Fibroblast of pulmonary artery (primary cell): ENCODE measurements at regions not wholly inside any gene's neighbourhood (a gene's known extent, or its start where the extent isn't known, plus 50 kb on each side); places are given as distances from the start of the nearest gene placed in this dataset.
A peak's percentile ranks its signal among the peaks of the same experiment; 100 is the strongest.

Experiments
- DNase-seq: peaks from one replicate; pipeline ENCODE4 v3.0.0-alpha.2; 2010; ENCODE audit warnings: low read depth
- H3K4me3 ChIP-seq: replicated peaks from 2 replicates; pipeline ENCODE4 v1.5.1; 2011; ENCODE audit warnings: low read depth, mild to moderate bottlenecking, control low read depth, low read length, moderate library complexity
- TF ChIP-seq, protein P1 (sequence below): IDR thresholded peaks from 2 replicates; pipeline ENCODE4 v1.5.1; 2011; ENCODE audit warnings: mild to moderate bottlenecking, control low read depth, low read length, inconsistent platforms; ENCODE audit errors: missing control alignments

DNA sequence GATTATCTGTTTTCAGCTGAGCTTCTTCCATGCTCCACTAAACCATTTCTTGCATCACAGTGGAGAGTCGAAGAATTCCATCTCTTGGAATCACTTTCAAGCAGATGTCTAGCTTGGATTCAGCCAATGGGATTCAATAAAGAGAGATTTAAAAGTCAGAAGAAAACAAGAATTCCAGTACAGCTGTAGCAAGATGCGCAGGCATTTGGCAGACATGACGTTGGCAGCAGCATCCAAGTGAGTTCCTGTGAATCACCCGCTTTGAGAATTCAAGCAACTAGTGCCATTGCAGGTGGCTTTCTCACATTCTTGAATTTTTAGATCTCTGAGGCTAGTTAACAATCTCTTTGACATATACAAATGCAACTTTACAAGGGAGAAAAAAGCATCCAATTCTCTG lies 467.0 kb downstream of the CDH10 start:
- no peak overlapping the region for H3K4me3 ChIP-seq
- no peak for DNase-seq
- TF ChIP-seq, protein P1, sequence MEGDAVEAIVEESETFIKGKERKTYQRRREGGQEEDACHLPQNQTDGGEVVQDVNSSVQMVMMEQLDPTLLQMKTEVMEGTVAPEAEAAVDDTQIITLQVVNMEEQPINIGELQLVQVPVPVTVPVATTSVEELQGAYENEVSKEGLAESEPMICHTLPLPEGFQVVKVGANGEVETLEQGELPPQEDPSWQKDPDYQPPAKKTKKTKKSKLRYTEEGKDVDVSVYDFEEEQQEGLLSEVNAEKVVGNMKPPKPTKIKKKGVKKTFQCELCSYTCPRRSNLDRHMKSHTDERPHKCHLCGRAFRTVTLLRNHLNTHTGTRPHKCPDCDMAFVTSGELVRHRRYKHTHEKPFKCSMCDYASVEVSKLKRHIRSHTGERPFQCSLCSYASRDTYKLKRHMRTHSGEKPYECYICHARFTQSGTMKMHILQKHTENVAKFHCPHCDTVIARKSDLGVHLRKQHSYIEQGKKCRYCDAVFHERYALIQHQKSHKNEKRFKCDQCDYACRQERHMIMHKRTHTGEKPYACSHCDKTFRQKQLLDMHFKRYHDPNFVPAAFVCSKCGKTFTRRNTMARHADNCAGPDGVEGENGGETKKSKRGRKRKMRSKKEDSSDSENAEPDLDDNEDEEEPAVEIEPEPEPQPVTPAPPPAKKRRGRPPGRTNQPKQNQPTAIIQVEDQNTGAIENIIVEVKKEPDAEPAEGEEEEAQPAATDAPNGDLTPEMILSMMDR: no peak

DNA sequence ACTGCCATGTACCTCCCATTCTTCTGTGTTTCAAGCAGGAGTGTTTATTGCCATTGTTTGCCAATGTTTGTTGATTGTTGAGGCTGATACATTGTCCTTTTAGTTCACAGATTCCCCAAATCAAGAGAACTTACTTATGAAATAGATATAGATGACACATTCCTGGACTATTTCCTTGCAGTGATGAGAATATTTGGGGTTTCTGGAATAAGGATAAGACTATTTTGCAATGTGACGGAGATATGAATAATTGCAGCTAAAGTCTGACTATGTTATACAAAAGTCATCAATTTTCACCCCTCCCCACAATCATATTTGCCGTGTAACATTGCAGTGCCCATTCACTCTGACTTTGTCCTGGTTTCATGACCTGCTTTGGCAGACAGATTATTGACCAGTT lies 460.8 kb downstream of the CDH10 start:
- H3K4me3 ChIP-seq: no peak overlapping the region
- DNase-seq: peak; percentile 18
- TF ChIP-seq, protein P1: no peak

DNA sequence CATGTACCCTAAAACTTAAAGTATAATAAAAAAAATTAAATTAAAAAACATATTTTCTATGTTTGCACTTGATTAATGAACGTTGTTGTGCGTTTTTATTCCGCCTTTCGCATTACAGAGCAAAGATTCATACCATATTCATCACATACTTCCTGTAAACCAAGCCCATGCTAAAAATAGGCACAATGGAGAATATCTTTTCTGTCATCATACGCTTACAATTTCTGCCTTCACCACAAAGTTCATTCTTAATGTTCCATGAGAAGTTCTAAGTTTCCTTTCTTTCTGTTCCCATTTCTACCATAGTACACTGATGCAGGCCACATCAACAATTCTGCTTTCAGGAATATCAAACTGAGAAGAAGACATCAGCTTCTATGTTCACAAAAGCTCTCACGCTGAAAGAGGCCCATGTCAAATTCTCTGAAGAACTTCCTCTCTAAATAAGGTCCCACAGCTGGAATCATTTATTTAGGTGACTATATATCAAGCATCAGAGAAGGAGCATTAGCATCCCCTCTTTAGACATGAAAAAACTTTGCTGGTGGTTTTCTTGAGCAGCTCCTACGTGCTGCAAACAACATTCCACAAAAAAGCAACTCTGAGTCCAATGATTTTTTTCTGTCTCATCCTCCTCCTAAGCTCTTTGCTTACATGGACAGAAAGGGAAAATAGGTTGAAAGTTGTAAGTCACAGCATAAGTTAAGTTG lies 456.4 kb downstream of the CDH10 start:
- TF ChIP-seq, protein P1: no peak
- peak; percentile 8 for DNase-seq

DNA sequence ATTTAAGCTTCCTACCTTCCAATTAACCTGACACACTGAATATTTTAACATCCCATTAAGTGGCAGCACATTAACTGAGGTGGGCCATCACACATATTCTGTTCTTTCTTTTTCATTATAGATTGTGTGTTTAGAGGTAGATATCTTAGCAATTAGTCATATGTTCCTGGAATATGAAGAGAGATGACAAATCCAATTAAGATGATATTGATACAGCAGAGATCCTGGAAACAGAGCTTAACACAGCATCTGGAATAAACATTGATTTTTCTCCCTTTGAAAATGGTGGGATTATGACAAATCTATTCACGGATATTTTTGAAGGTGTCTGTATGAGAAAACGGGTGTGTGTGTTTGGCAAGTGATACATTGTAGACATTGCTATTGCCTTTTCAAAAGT lies 448.0 kb downstream of the CDH10 start:
- TF ChIP-seq, protein P1: no peak
- H3K4me3 ChIP-seq: no peak overlapping the region
- no peak for DNase-seq

More for the DNA sequence above, 456.4 kb downstream of the CDH10 start:
- no peak overlapping the region for H3K4me3 ChIP-seq

DNA sequence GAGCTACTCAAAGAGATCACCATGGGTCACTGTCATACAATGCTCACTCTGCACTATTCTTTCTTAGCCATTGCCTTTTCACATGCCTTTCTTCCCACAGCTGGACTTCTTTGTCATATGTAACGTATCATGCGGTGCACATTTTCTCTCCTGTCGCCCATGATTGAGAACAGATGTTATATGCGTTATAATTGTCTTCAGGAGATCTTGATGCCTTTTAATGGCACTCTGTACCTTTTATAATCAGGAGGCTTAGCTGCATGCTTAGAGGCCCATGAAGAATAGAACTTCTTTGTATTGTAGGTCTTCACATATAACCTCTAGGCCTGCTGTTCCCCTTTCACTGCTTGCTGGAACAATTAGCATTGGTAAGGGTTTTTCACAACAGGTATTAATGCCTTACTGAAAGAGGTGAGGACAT lies 436.1 kb downstream of the CDH10 start:
- DNase-seq: no peak
- TF ChIP-seq, protein P1: no peak
- H3K4me3 ChIP-seq: no peak overlapping the region

DNA sequence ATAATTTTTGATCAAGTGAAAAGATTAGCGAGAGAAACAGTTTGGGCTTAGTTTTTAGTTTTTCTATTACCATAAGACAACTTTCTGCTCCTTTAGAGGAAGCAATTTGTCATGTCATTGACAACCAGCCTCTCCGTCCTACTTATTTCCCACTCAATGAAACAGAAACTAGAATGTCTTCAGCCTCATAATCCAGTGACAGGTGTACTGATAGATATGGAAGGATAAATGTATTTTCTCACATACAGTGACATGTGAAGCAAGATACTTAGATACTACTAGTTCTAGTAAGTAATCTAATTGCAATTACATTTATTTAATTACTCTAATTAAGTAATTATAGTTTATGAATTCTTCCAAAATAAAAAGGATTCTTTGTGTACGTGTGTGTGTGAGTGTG lies 429.7 kb downstream of the CDH10 start:
- DNase-seq: no peak
- TF ChIP-seq, protein P1: no peak
- H3K4me3 ChIP-seq: no peak overlapping the region

DNA sequence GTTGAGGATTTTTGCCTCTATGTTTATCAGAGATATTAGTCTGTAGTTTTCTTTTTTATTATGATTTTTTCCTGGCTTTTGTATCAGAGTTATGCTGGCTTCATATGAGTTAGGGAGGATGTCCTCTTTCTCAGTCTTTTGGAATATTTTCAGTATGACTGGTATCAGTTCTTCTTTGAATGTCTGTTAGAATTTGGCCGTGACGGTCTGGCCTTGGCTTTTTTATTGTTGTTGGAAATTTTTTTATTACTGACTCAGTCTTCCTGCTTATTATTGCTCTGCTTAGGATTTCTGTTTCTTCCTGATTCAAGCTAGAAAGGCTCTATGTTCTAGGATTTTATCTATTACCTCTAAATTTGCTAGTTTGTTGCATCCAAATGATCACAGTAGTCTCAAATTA lies 421.9 kb downstream of the CDH10 start:
- TF ChIP-seq, protein P1: no peak
- H3K4me3 ChIP-seq: no peak overlapping the region
- DNase-seq: peak; percentile 53
